NCI-H82 treated with DMSO at 0.1 percent for 48 hours (cell line): ENCODE measurements at regions not wholly inside any gene's neighbourhood (a gene's known extent, or its start where the extent isn't known, plus 50 kb on each side); places are given as distances from the start of the nearest gene placed in this dataset.
"Not testable (repeated sequence)": the region's sequence is repeated elsewhere in the genome, so short reads cannot be mapped to it uniquely, and the experiment has no call there.

Experiments used
- DNase-seq: peaks from one replicate; lab custom pipeline; 2025; ENCODE audit not compliant: unreplicated experiment; lab: John Stamatoyannopoulos, UW

GRCh38 chr15:93954985-93955571, 276.3 kb upstream of the MCTP2 start:
- no peak for DNase-seq

GRCh38 chr15:93948726-93949125, 282.6 kb upstream of the MCTP2 start:
- no peak for DNase-seq

GRCh38 chr15:93943586-93943985, 287.8 kb upstream of the MCTP2 start:
- DNase-seq: no peak

GRCh38 chr15:93942269-93942694, 289.1 kb upstream of the MCTP2 start:
- no peak for DNase-seq

GRCh38 chr15:93941697-93942096, 289.7 kb upstream of the MCTP2 start:
- no peak for DNase-seq

- no peak for DNase-seq
Measured at GRCh38 chr15:93940226-93940625, 291.1 kb upstream of the MCTP2 start.

GRCh38 chr15:93932164-93932776, 299.1 kb upstream of the MCTP2 start:
- DNase-seq: no peak

- no peak for DNase-seq
Measured at GRCh38 chr15:93929375-93930094, 301.8 kb upstream of the MCTP2 start.

GRCh38 chr15:93920204-93920603, 311.2 kb upstream of the MCTP2 start:
- DNase-seq: no peak

- not testable (repeated sequence) for DNase-seq
Measured at GRCh38 chr15:93918801-93919200, 312.6 kb upstream of the MCTP2 start.

- no peak for DNase-seq
Measured at GRCh38 chr15:93917181-93917580, 314.2 kb upstream of the MCTP2 start.

GRCh38 chr15:93913871-93914270, 317.5 kb upstream of the MCTP2 start:
- DNase-seq: no peak

GRCh38 chr15:93913310-93913709, 318.1 kb upstream of the MCTP2 start:
- no peak for DNase-seq

GRCh38 chr15:93900476-93901400, 330.6 kb upstream of the MCTP2 start:
- no peak for DNase-seq

GRCh38 chr15:93899817-93900216, 331.5 kb upstream of the MCTP2 start:
- DNase-seq: no peak

GRCh38 chr15:93897377-93897776, 334.0 kb upstream of the MCTP2 start:
- DNase-seq: no peak

- no peak for DNase-seq
Measured at GRCh38 chr15:93895976-93896770, 335.2 kb upstream of the MCTP2 start.

- peak; percentile 1 for DNase-seq
Measured at GRCh38 chr15:93894438-93895036, 336.8 kb upstream of the MCTP2 start.

GRCh38 chr15:93887151-93887550, 344.2 kb upstream of the MCTP2 start:
- no peak for DNase-seq

GRCh38 chr15:93882779-93883178, 348.6 kb upstream of the MCTP2 start:
- DNase-seq: no peak
